ENCODE measurements at regions not wholly inside any gene's neighbourhood (a gene's known extent, or its start where the extent isn't known, plus 50 kb on each side); places are given as distances from the start of the nearest gene placed in this dataset.
A peak's percentile ranks its signal among the peaks of the same experiment; 100 is the strongest.
"Not testable (repeated sequence)": the region's sequence is repeated elsewhere in the genome, so short reads cannot be mapped to it uniquely, and the experiment has no call there.

- peaks cover 9% of the 10 kb centered on the region for H3K4me1 Mint-ChIP-seq
- DNase-seq (ENCODE audit: low spot score in 2 of 2) = peak; percentile 56 to 62
- H3K4me3 Mint-ChIP-seq = peak overlapping the region; percentile 95
Measured at GRCh38 chr6:26233649-26234420, 131.2 kb upstream of the BTN3A2 start.

GRCh38 chr6:26234421-26235301 lies 130.3 kb upstream of the BTN3A2 start:
- Mint-ChIP-seq H3K27me3 (no peaks in the 10 kb centered on the region), H3K4me3 (peak overlapping the region; percentile 95), H3K27ac (peak overlapping the region; percentile 98), H3K4me1 (peaks cover 9% of the 10 kb centered on the region), H3K36me3 (no peaks in the 10 kb centered on the region), H3K9me3 (no peaks in the 10 kb centered on the region)
- DNase-seq (ENCODE audit: low spot score in 2 of 2) (peak; percentile 62 to 71), ATAC-seq (ENCODE audit: low read depth) (peak; percentile 60)

More at GRCh38 chr6:26233649-26234420, 131.2 kb upstream of the BTN3A2 start:
- no peaks in the 10 kb centered on the region for H3K36me3 Mint-ChIP-seq
- no peaks in the 10 kb centered on the region for H3K27me3 Mint-ChIP-seq
- ATAC-seq (ENCODE audit: low read depth) = peak; percentile 59
- peak overlapping the region; percentile 98 for H3K27ac Mint-ChIP-seq
- no peaks in the 10 kb centered on the region for H3K9me3 Mint-ChIP-seq

GRCh38 chr6:26235302-26235670 lies 129.7 kb upstream of the BTN3A2 start:
- Mint-ChIP-seq H3K4me3 (peak overlapping the region; percentile 95), H3K4me1 (peaks cover 12% of the 10 kb centered on the region), H3K27ac (peak overlapping the region; percentile 98), H3K9me3 (no peaks in the 10 kb centered on the region), H3K36me3 (no peaks in the 10 kb centered on the region), H3K27me3 (no peaks in the 10 kb centered on the region)
- ATAC-seq (ENCODE audit: low read depth) (no peak), DNase-seq (ENCODE audit: low spot score in 2 of 2) (no peak)

- DNase-seq (ENCODE audit: low spot score in 2 of 2); H3K27ac Mint-ChIP-seq; H3K9me3 Mint-ChIP-seq; H3K36me3 Mint-ChIP-seq; ATAC-seq (ENCODE audit: low read depth); H3K4me3 Mint-ChIP-seq; H3K27me3 Mint-ChIP-seq: not testable (repeated sequence)
- peaks cover 13% of the 10 kb centered on the region for H3K4me1 Mint-ChIP-seq
Measured at GRCh38 chr6:26239415-26239814, 125.6 kb upstream of the BTN3A2 start.

GRCh38 chr6:26240157-26241032 lies 124.6 kb upstream of the BTN3A2 start:
- Mint-ChIP-seq H3K4me3 (peak overlapping the region; percentile 84), H3K36me3 (no peaks in the 10 kb centered on the region), H3K9me3 (no peaks in the 10 kb centered on the region), H3K27ac (peak overlapping the region; percentile 96), H3K27me3 (no peaks in the 10 kb centered on the region), H3K4me1 (peaks cover 11% of the 10 kb centered on the region)
- DNase-seq (ENCODE audit: low spot score in 2 of 2) (peak; percentile 71 to 73), ATAC-seq (ENCODE audit: low read depth) (peak; percentile 74)

GRCh38 chr6:26241033-26241895 lies 123.7 kb upstream of the BTN3A2 start:
- H3K27ac Mint-ChIP-seq = peak overlapping the region; percentile 96
- H3K4me1 Mint-ChIP-seq = peaks cover 9% of the 10 kb centered on the region
- no peaks in the 10 kb centered on the region for H3K9me3 Mint-ChIP-seq
- H3K36me3 Mint-ChIP-seq = no peaks in the 10 kb centered on the region
- ATAC-seq (ENCODE audit: low read depth) (peak; percentile 51), DNase-seq (ENCODE audit: low spot score in 2 of 2) (peak; percentile 39 to 56)
- peak overlapping the region; percentile 84 for H3K4me3 Mint-ChIP-seq
- no peaks in the 10 kb centered on the region for H3K27me3 Mint-ChIP-seq

GRCh38 chr6:26243132-26243531 lies 121.9 kb upstream of the BTN3A2 start:
- H3K27me3 Mint-ChIP-seq = no peaks in the 10 kb centered on the region
- no peak for DNase-seq (ENCODE audit: low spot score in 2 of 2)
- no peaks in the 10 kb centered on the region for H3K36me3 Mint-ChIP-seq
- no peaks in the 10 kb centered on the region for H3K9me3 Mint-ChIP-seq
- no peak overlapping the region for H3K27ac Mint-ChIP-seq
- ATAC-seq (ENCODE audit: low read depth) = no peak
- H3K4me3 Mint-ChIP-seq = no peak overlapping the region
- peaks cover 9% of the 10 kb centered on the region for H3K4me1 Mint-ChIP-seq

GRCh38 chr6:26243752-26244151 lies 121.2 kb upstream of the BTN3A2 start:
- Mint-ChIP-seq H3K27ac (no peak overlapping the region), H3K36me3 (no peaks in the 10 kb centered on the region), H3K4me3 (no peak overlapping the region), H3K27me3 (no peaks in the 10 kb centered on the region), H3K9me3 (no peaks in the 10 kb centered on the region), H3K4me1 (peaks cover 9% of the 10 kb centered on the region)
- DNase-seq (ENCODE audit: low spot score in 2 of 2) (no peak), ATAC-seq (ENCODE audit: low read depth) (no peak)

GRCh38 chr6:26246058-26246457 lies 118.9 kb upstream of the BTN3A2 start:
- ATAC-seq (ENCODE audit: low read depth) = no peak
- Mint-ChIP-seq H3K36me3 (no peaks in the 10 kb centered on the region), H3K9me3 (no peaks in the 10 kb centered on the region), H3K4me1 (peaks cover 12% of the 10 kb centered on the region), H3K4me3 (no peak overlapping the region), H3K27me3 (no peaks in the 10 kb centered on the region), H3K27ac (no peak overlapping the region)
- no peak for DNase-seq (ENCODE audit: low spot score in 2 of 2)

GRCh38 chr6:26246553-26246952 lies 118.4 kb upstream of the BTN3A2 start:
- Mint-ChIP-seq H3K36me3 (no peaks in the 10 kb centered on the region), H3K4me1 (peaks cover 12% of the 10 kb centered on the region), H3K27ac (no peak overlapping the region), H3K9me3 (no peaks in the 10 kb centered on the region), H3K4me3 (no peak overlapping the region), H3K27me3 (no peaks in the 10 kb centered on the region)
- ATAC-seq (ENCODE audit: low read depth) (no peak), DNase-seq (ENCODE audit: low spot score in 2 of 2) (no peak)

GRCh38 chr6:26249707-26249956 lies 115.4 kb upstream of the BTN3A2 start:
- H3K36me3 Mint-ChIP-seq = no peaks in the 10 kb centered on the region
- ATAC-seq (ENCODE audit: low read depth) = peak; percentile 28
- H3K9me3 Mint-ChIP-seq = no peaks in the 10 kb centered on the region
- peak overlapping the region; percentile 91 for H3K27ac Mint-ChIP-seq
- DNase-seq (ENCODE audit: low spot score in 2 of 2) = no peak
- H3K27me3 Mint-ChIP-seq = no peaks in the 10 kb centered on the region
- H3K4me3 Mint-ChIP-seq = peak overlapping the region; percentile 97
- H3K4me1 Mint-ChIP-seq = peaks cover 22% of the 10 kb centered on the region

- H3K4me1 Mint-ChIP-seq = peaks cover 22% of the 10 kb centered on the region
- peak overlapping the region; percentile 91 for H3K27ac Mint-ChIP-seq
- H3K36me3 Mint-ChIP-seq = no peaks in the 10 kb centered on the region
- DNase-seq (ENCODE audit: low spot score in 2 of 2) (peak; percentile 61 to 69), ATAC-seq (ENCODE audit: low read depth) (peak; percentile 69)
- peak overlapping the region; percentile 97 for H3K4me3 Mint-ChIP-seq
- H3K9me3 Mint-ChIP-seq = no peaks in the 10 kb centered on the region
- no peaks in the 10 kb centered on the region for H3K27me3 Mint-ChIP-seq
Measured at GRCh38 chr6:26249957-26250697, 114.9 kb upstream of the BTN3A2 start.

GRCh38 chr6:26250698-26251044 lies 114.3 kb upstream of the BTN3A2 start:
- Mint-ChIP-seq H3K27me3 (no peaks in the 10 kb centered on the region), H3K4me1 (peaks cover 22% of the 10 kb centered on the region), H3K9me3 (no peaks in the 10 kb centered on the region), H3K36me3 (no peaks in the 10 kb centered on the region), H3K4me3 (peak overlapping the region; percentile 97), H3K27ac (peak overlapping the region; percentile 91)
- DNase-seq (ENCODE audit: low spot score in 2 of 2) (no peak), ATAC-seq (ENCODE audit: low read depth) (no peak)

All from memory B cell (primary cell).